GM12892 (cell line): ENCODE measurements at regions not wholly inside any gene's neighbourhood (a gene's known extent, or its start where the extent isn't known, plus 50 kb on each side); places are given as distances from the start of the nearest gene placed in this dataset.
"Not testable (repeated sequence)": the region's sequence is repeated elsewhere in the genome, so short reads cannot be mapped to it uniquely, and the experiment has no call there.

Experiments
- POLR2A ChIP-seq: IDR thresholded peaks from 2 replicates; pipeline ENCODE4 v1.6.1; 2011; ENCODE audit warnings: low read depth, low read length, control low read depth
- POLR2AphosphoS5 ChIP-seq: IDR thresholded peaks from 2 replicates; pipeline ENCODE4 v1.6.1; 2011; ENCODE audit warnings: low read depth, low read length, control low read depth
- TAF1 ChIP-seq: IDR thresholded peaks from 2 replicates; pipeline ENCODE4 v1.6.1; 2011; ENCODE audit warnings: low read depth, mild to moderate bottlenecking, control low read depth, low read length, borderline replicate concordance

DNA sequence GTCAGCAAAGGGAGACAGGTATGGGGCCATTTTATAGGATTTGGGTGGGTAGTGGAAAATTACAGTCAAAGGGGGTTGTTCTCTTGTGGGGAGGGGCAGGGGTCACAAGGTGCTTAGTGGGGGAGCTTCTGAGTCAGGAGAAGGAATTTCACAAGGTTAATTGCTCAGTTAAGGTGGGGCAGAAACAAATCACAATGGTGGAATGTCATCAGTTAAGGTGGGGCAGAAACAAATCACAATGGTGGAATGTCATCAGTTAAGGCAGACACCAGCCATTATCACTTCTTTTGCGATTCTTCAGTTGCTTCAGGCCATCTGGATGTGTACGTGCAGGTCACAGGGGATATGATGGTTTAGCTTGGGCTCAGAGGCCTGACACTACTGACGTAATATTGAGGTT, 1077.6 kb downstream of the DNAJB9 start:
- not testable (repeated sequence) for TF ChIP-seq TAF1, POLR2AphosphoS5, POLR2A
